ENCODE measurements at regions not wholly inside any gene's neighbourhood (a gene's known extent, or its start where the extent isn't known, plus 50 kb on each side); places are given as distances from the start of the nearest gene placed in this dataset.

DNA sequence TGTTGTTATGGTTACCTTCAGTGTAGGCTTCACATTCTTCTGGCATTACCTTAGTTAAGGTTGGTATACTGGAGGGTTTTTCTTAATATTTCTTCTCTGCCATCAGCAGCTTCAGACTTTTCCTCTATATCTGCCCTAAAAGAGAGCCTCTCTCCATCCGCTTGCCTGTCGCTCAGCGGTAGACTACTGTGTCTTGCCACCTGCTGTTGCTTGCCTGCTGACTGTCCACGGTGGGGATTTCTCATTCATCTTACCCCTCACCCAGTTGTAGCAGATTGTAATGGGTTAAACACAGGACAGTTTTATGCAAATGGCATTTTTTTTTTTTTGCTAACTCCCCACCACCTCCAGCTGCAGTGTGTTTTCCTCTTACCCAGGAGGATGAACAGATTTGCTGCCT, 577.2 kb downstream of the SLITRK5 start:
- DNase-seq (ENCODE audit: low spot score) (peak; percentile 26), ATAC-seq (peak; percentile 87)
- Histone ChIP-seq H3K9me2 (ENCODE audit: insufficient read depth) (no peaks in the 10 kb centered on the region), H3K36me3 (ENCODE audit: insufficient read depth) (no peaks in the 10 kb centered on the region), H3K79me2 (replicated peaks; ENCODE audit: insufficient read depth) (no peaks in the 10 kb centered on the region), H3K4me1 (ENCODE audit: insufficient read depth) (no peaks in the 10 kb centered on the region), H2AFZ (no peak overlapping the region), H3F3A (replicated peaks; ENCODE audit: low read depth) (no peaks in the 10 kb centered on the region), H3K27me3 (ENCODE audit: insufficient read depth) (no peaks in the 10 kb centered on the region), H3K27ac (ENCODE audit: low read depth) (no peak overlapping the region), H3K4me2 (no peak overlapping the region), H3K4me3 (no peak overlapping the region), H4K20me1 (replicated peaks; ENCODE audit: insufficient read depth) (no peaks in the 10 kb centered on the region)
- Mint-ChIP-seq H3K9me3 (no peaks in the 10 kb centered on the region), H3K4me1 (peaks cover 23% of the 10 kb centered on the region), H3K4me3 (no peak overlapping the region), H3K27ac (no peak overlapping the region), H3K27me3 (ENCODE audit: insufficient read depth, low read depth, poor library complexity) (no peaks in the 10 kb centered on the region), H3K36me3 (ENCODE audit: low read depth) (no peaks in the 10 kb centered on the region)
- TF ChIP-seq STAT1 (IDR thresholded peaks at IDR 0.05; ENCODE audit: unreplicated experiment) (no peak), ZNF331 (CRISPR knock-in tag; IDR thresholded peaks at IDR 0.05; ENCODE audit: low read depth) (no peak), EZH2 (IDR thresholded peaks at IDR 0.05; ENCODE audit: low read depth, unreplicated experiment) (no peak), POLR2AphosphoS5 (IDR thresholded peaks at IDR 0.05; ENCODE audit: low read depth) (no peak), NANOG (IDR thresholded peaks at IDR 0.05; ENCODE audit: borderline replicate concordance) (no peak), ZNF114 (CRISPR knock-in tag; IDR thresholded peaks at IDR 0.05) (no peak), JUNB (IDR thresholded peaks at IDR 0.05; ENCODE audit: unreplicated experiment) (no peak)
- TF ChIP-seq, protein P1, sequence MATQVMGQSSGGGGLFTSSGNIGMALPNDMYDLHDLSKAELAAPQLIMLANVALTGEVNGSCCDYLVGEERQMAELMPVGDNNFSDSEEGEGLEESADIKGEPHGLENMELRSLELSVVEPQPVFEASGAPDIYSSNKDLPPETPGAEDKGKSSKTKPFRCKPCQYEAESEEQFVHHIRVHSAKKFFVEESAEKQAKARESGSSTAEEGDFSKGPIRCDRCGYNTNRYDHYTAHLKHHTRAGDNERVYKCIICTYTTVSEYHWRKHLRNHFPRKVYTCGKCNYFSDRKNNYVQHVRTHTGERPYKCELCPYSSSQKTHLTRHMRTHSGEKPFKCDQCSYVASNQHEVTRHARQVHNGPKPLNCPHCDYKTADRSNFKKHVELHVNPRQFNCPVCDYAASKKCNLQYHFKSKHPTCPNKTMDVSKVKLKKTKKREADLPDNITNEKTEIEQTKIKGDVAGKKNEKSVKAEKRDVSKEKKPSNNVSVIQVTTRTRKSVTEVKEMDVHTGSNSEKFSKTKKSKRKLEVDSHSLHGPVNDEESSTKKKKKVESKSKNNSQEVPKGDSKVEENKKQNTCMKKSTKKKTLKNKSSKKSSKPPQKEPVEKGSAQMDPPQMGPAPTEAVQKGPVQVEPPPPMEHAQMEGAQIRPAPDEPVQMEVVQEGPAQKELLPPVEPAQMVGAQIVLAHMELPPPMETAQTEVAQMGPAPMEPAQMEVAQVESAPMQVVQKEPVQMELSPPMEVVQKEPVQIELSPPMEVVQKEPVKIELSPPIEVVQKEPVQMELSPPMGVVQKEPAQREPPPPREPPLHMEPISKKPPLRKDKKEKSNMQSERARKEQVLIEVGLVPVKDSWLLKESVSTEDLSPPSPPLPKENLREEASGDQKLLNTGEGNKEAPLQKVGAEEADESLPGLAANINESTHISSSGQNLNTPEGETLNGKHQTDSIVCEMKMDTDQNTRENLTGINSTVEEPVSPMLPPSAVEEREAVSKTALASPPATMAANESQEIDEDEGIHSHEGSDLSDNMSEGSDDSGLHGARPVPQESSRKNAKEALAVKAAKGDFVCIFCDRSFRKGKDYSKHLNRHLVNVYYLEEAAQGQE (IDR thresholded peaks at IDR 0.05; ENCODE audit: unreplicated experiment): no peak
- TF ChIP-seq, protein P2, sequence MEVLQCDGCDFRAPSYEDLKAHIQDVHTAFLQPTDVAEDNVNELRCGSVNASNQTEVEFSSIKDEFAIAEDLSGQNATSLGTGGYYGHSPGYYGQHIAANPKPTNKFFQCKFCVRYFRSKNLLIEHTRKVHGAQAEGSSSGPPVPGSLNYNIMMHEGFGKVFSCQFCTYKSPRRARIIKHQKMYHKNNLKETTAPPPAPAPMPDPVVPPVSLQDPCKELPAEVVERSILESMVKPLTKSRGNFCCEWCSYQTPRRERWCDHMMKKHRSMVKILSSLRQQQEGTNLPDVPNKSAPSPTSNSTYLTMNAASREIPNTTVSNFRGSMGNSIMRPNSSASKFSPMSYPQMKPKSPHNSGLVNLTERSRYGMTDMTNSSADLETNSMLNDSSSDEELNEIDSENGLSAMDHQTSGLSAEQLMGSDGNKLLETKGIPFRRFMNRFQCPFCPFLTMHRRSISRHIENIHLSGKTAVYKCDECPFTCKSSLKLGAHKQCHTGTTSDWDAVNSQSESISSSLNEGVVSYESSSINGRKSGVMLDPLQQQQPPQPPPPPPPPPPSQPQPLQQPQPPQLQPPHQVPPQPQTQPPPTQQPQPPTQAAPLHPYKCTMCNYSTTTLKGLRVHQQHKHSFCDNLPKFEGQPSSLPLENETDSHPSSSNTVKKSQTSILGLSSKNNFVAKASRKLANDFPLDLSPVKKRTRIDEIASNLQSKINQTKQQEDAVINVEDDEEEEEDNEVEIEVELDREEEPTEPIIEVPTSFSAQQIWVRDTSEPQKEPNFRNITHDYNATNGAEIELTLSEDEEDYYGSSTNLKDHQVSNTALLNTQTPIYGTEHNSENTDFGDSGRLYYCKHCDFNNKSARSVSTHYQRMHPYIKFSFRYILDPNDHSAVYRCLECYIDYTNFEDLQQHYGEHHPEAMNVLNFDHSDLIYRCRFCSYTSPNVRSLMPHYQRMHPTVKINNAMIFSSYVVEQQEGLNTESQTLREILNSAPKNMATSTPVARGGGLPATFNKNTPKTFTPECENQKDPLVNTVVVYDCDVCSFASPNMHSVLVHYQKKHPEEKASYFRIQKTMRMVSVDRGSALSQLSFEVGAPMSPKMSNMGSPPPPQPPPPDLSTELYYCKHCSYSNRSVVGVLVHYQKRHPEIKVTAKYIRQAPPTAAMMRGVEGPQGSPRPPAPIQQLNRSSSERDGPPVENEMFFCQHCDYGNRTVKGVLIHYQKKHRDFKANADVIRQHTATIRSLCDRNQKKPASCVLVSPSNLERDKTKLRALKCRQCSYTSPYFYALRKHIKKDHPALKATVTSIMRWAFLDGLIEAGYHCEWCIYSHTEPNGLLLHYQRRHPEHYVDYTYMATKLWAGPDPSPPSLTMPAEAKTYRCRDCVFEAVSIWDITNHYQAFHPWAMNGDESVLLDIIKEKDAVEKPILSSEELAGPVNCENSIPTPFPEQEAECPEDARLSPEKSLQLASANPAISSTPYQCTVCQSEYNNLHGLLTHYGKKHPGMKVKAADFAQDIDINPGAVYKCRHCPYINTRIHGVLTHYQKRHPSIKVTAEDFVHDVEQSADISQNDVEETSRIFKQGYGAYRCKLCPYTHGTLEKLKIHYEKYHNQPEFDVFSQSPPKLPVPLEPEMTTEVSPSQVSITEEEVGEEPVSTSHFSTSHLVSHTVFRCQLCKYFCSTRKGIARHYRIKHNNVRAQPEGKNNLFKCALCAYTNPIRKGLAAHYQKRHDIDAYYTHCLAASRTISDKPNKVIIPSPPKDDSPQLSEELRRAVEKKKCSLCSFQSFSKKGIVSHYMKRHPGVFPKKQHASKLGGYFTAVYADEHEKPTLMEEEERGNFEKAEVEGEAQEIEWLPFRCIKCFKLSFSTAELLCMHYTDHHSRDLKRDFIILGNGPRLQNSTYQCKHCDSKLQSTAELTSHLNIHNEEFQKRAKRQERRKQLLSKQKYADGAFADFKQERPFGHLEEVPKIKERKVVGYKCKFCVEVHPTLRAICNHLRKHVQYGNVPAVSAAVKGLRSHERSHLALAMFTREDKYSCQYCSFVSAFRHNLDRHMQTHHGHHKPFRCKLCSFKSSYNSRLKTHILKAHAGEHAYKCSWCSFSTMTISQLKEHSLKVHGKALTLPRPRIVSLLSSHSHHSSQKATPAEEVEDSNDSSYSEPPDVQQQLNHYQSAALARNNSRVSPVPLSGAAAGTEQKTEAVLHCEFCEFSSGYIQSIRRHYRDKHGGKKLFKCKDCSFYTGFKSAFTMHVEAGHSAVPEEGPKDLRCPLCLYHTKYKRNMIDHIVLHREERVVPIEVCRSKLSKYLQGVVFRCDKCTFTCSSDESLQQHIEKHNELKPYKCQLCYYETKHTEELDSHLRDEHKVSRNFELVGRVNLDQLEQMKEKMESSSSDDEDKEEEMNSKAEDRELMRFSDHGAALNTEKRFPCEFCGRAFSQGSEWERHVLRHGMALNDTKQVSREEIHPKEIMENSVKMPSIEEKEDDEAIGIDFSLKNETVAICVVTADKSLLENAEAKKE (CRISPR knock-in tag; IDR thresholded peaks at IDR 0.05): no peak
- TF ChIP-seq, protein P3, sequence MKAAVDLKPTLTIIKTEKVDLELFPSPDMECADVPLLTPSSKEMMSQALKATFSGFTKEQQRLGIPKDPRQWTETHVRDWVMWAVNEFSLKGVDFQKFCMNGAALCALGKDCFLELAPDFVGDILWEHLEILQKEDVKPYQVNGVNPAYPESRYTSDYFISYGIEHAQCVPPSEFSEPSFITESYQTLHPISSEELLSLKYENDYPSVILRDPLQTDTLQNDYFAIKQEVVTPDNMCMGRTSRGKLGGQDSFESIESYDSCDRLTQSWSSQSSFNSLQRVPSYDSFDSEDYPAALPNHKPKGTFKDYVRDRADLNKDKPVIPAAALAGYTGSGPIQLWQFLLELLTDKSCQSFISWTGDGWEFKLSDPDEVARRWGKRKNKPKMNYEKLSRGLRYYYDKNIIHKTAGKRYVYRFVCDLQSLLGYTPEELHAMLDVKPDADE (IDR thresholded peaks at IDR 0.05): no peak
- TF ChIP-seq, protein P4, sequence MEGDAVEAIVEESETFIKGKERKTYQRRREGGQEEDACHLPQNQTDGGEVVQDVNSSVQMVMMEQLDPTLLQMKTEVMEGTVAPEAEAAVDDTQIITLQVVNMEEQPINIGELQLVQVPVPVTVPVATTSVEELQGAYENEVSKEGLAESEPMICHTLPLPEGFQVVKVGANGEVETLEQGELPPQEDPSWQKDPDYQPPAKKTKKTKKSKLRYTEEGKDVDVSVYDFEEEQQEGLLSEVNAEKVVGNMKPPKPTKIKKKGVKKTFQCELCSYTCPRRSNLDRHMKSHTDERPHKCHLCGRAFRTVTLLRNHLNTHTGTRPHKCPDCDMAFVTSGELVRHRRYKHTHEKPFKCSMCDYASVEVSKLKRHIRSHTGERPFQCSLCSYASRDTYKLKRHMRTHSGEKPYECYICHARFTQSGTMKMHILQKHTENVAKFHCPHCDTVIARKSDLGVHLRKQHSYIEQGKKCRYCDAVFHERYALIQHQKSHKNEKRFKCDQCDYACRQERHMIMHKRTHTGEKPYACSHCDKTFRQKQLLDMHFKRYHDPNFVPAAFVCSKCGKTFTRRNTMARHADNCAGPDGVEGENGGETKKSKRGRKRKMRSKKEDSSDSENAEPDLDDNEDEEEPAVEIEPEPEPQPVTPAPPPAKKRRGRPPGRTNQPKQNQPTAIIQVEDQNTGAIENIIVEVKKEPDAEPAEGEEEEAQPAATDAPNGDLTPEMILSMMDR (conservative IDR thresholded peaks at IDR 0.05; ENCODE audit: low read depth in 2 of 2): no peak

All from GM23338 (cell line).